Tibial nerve (tissue), 4 donors: ENCODE measurements at regions not wholly inside any gene's neighbourhood (a gene's known extent, or its start where the extent isn't known, plus 50 kb on each side); places are given as distances from the start of the nearest gene placed in this dataset.

ENCODE experiments used
- EP300 ChIP-seq, 2 donors: sonication (generic); formaldehyde crosslinking; IDR thresholded peaks; one replicate each; pipeline ENCODE4 v1.6.1; 2017; ENCODE audit warnings: antibody characterized with exemption in 2 of 2, mild to moderate bottlenecking in 1 of 2
- POLR2A ChIP-seq, 2 donors: fragments of 450-650 bp; IDR thresholded peaks; one replicate each; pipeline ENCODE4 v1.6.1; 2017; ENCODE audit warnings: antibody characterized with exemption in 2 of 2, mild to moderate bottlenecking in 2 of 2, moderate library complexity in 2 of 2
- TF ChIP-seq, protein P1 (sequence below), 5 experiments: fragments of 200-600 bp in 3 of 5; fragments of 450-650 bp in 2 of 5; sonication (generic) in 3 of 5; IDR thresholded peaks; one replicate each; pipeline ENCODE4 v1.5.1; 2016 to 2019; ENCODE audit warnings: antibody characterized with exemption in 5 of 5, mild to moderate bottlenecking in 3 of 5, moderate library complexity in 2 of 5

- TF ChIP-seq, protein P1, sequence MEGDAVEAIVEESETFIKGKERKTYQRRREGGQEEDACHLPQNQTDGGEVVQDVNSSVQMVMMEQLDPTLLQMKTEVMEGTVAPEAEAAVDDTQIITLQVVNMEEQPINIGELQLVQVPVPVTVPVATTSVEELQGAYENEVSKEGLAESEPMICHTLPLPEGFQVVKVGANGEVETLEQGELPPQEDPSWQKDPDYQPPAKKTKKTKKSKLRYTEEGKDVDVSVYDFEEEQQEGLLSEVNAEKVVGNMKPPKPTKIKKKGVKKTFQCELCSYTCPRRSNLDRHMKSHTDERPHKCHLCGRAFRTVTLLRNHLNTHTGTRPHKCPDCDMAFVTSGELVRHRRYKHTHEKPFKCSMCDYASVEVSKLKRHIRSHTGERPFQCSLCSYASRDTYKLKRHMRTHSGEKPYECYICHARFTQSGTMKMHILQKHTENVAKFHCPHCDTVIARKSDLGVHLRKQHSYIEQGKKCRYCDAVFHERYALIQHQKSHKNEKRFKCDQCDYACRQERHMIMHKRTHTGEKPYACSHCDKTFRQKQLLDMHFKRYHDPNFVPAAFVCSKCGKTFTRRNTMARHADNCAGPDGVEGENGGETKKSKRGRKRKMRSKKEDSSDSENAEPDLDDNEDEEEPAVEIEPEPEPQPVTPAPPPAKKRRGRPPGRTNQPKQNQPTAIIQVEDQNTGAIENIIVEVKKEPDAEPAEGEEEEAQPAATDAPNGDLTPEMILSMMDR (IDR thresholded peaks at IDR 0.05): no peak
- TF ChIP-seq POLR2A (IDR thresholded peaks at IDR 0.05) (no peak), EP300 (IDR thresholded peaks at IDR 0.05) (no peak)
Measured at GRCh38 chr3:194801461-194802432, 116.1 kb downstream of the FAM43A start.
